ENCODE measurements at regions not wholly inside any gene's neighbourhood (a gene's known extent, or its start where the extent isn't known, plus 50 kb on each side); places are given as distances from the start of the nearest gene placed in this dataset.

GRCh38 chr2:200066417-200066816, 111.0 kb downstream of the MAIP1 start:
- in situ Hi-C loops (cut with HindIII; ENCODE audit: low pct_unique_long_range_greater_than_20kb, low sequenced_read_pairs) = no loop called here

GRCh38 chr2:200068642-200069041, 113.3 kb downstream of the MAIP1 start:
- in situ Hi-C loops (cut with HindIII; ENCODE audit: low pct_unique_long_range_greater_than_20kb, low sequenced_read_pairs) = no loop called here
- CTCF ChIA-PET = no interaction called here
- Histone ChIP-seq H3K27me3 (ENCODE audit: control insufficient read depth, insufficient read depth, low read length) (no peaks in the 10 kb centered on the region), H3K27ac (ENCODE audit: low read length) (no peak overlapping the region), H3K9me3 (ENCODE audit: control insufficient read depth, insufficient read depth, low read depth, low read length) (no peaks in the 10 kb centered on the region; the same call in 1 of the 2 replicates), H3K36me3 (ENCODE audit: control insufficient read depth, insufficient read depth, low read length) (no peaks in the 10 kb centered on the region), H3K4me3 (ENCODE audit: low read depth in 2 of 2, low read length in 2 of 2) (no peak overlapping the region), H3K4me1 (ENCODE audit: control insufficient read depth, insufficient read depth, low read length) (no peaks in the 10 kb centered on the region)
- POLR2A ChIA-PET = no interaction called here
- ATAC-seq (no peak), DNase-seq (ENCODE audit: low read depth, low spot score) (no peak)
- BruUV-seq (replicated peaks) = no TSS peak
- no peak for TF ChIP-seq POLR2AphosphoS5 (IDR thresholded peaks at IDR 0.05; ENCODE audit: low read depth, low read length)
- TF ChIP-seq REST (IDR thresholded peaks at IDR 0.05; ENCODE audit: insufficient read depth in 1 of 2, low read depth in 2 of 2, low read length in 1 of 2) = no peak
- no peak for TF ChIP-seq SIN3A (IDR thresholded peaks at IDR 0.05; ENCODE audit: borderline replicate concordance, insufficient read depth, low read depth, low read length)
- no peak for TF ChIP-seq CTCF (IDR thresholded peaks at IDR 0.05)
- TF ChIP-seq TCF7L2 (IDR thresholded peaks at IDR 0.05; ENCODE audit: low read depth, low read length) = no peak
- intact Hi-C loops (cut with micrococcal nuclease; ENCODE audit: unreplicated experiment) = no loop called here

More at GRCh38 chr2:200066417-200066816, 111.0 kb downstream of the MAIP1 start:
- TF ChIP-seq TCF7L2 (IDR thresholded peaks at IDR 0.05; ENCODE audit: low read depth, low read length) (no peak), SIN3A (IDR thresholded peaks at IDR 0.05; ENCODE audit: borderline replicate concordance, insufficient read depth, low read depth, low read length) (no peak), POLR2AphosphoS5 (IDR thresholded peaks at IDR 0.05; ENCODE audit: low read depth, low read length) (no peak), CTCF (IDR thresholded peaks at IDR 0.05) (no peak), REST (IDR thresholded peaks at IDR 0.05; ENCODE audit: insufficient read depth in 1 of 2, low read depth in 2 of 2, low read length in 1 of 2) (no peak)
- CTCF ChIA-PET = no interaction called here
- POLR2A ChIA-PET = no interaction called here
- Histone ChIP-seq H3K36me3 (ENCODE audit: control insufficient read depth, insufficient read depth, low read length) (no peaks in the 10 kb centered on the region), H3K4me1 (ENCODE audit: control insufficient read depth, insufficient read depth, low read length) (no peaks in the 10 kb centered on the region), H3K27me3 (ENCODE audit: control insufficient read depth, insufficient read depth, low read length) (no peaks in the 10 kb centered on the region), H3K4me3 (ENCODE audit: low read depth in 2 of 2, low read length in 2 of 2) (no peak overlapping the region), H3K9me3 (ENCODE audit: control insufficient read depth, insufficient read depth, low read depth, low read length) (no peaks in the 10 kb centered on the region; the same call in 1 of the 2 replicates), H3K27ac (ENCODE audit: low read length) (no peak overlapping the region)
- ATAC-seq = no peak
- no TSS peak for BruUV-seq (replicated peaks)
- DNase-seq (ENCODE audit: low read depth, low spot score) = no peak
- intact Hi-C loops (cut with micrococcal nuclease; ENCODE audit: unreplicated experiment) = no loop called here
